ENCODE measurements at regions not wholly inside any gene's neighbourhood (a gene's known extent, or its start where the extent isn't known, plus 50 kb on each side); places are given as distances from the start of the nearest gene placed in this dataset.

DNA sequence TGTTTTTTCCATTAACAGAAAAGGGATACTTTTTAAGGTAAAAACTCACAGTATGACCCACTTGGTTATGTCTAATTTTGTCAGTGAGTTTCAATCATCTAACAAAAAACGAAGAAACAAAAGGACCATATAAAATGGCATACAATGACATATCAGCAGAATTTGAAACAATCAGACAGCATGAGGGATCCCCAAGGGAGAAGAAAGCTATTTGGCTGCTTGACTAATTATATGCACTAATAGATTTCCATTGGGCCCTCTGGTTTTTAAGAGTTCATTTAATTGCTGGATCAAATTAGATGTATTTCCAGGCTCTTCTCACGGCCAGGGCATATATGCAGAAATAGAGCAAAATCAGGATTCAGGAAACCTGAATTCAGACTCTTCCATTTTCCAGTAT lies 376.4 kb upstream of the GBE1 start:
- H3K9me2 ChIP-seq (replicated peaks; ENCODE audit: control insufficient read depth, low read length), result no peaks in the 10 kb centered on the region

GRCh38 chr3:82137050-82137449 lies 375.6 kb upstream of the GBE1 start:
- Histone ChIP-seq H3K27ac (ENCODE audit: low read depth, low read length) (no peak overlapping the region), H3K27me3 (ENCODE audit: control insufficient read depth, low read length) (no peaks in the 10 kb centered on the region), H3K36me3 (ENCODE audit: control insufficient read depth, low read length) (no peaks in the 10 kb centered on the region), H3F3A (ENCODE audit: control insufficient read depth, insufficient read depth) (no peaks in the 10 kb centered on the region), H3K9me2 (replicated peaks; ENCODE audit: control insufficient read depth, low read length) (no peaks in the 10 kb centered on the region), H3K4me3 (ENCODE audit: low read length) (no peak overlapping the region), H3K9me3 (ENCODE audit: control insufficient read depth, insufficient read depth, low read length) (peaks cover 4% of the 10 kb centered on the region; the same call in 1 of the 2 replicates), H3K4me2 (ENCODE audit: low read length) (no peak overlapping the region), H4K20me1 (ENCODE audit: control insufficient read depth, insufficient read depth, low read depth, low read length) (no peaks in the 10 kb centered on the region), H3K79me2 (ENCODE audit: control insufficient read depth, low read length) (no peaks in the 10 kb centered on the region), H3K4me1 (ENCODE audit: control insufficient read depth, low read length) (no peaks in the 10 kb centered on the region)
- TF ChIP-seq, protein P1, sequence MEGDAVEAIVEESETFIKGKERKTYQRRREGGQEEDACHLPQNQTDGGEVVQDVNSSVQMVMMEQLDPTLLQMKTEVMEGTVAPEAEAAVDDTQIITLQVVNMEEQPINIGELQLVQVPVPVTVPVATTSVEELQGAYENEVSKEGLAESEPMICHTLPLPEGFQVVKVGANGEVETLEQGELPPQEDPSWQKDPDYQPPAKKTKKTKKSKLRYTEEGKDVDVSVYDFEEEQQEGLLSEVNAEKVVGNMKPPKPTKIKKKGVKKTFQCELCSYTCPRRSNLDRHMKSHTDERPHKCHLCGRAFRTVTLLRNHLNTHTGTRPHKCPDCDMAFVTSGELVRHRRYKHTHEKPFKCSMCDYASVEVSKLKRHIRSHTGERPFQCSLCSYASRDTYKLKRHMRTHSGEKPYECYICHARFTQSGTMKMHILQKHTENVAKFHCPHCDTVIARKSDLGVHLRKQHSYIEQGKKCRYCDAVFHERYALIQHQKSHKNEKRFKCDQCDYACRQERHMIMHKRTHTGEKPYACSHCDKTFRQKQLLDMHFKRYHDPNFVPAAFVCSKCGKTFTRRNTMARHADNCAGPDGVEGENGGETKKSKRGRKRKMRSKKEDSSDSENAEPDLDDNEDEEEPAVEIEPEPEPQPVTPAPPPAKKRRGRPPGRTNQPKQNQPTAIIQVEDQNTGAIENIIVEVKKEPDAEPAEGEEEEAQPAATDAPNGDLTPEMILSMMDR (IDR thresholded peaks at IDR 0.05; ENCODE audit: low read depth, low read length, poor library complexity, severe bottlenecking), result no peak
- TF ChIP-seq EZH2phosphoT487 (IDR thresholded peaks at IDR 0.05; ENCODE audit: borderline replicate concordance, low read length), result no peak

More for the DNA sequence above, 376.4 kb upstream of the GBE1 start:
- H4K20me1 ChIP-seq (ENCODE audit: control insufficient read depth, insufficient read depth, low read depth, low read length), result no peaks in the 10 kb centered on the region
- no peak overlapping the region for H3K27ac ChIP-seq (ENCODE audit: low read depth, low read length)
- no peak overlapping the region for H3K4me2 ChIP-seq (ENCODE audit: low read length)
- no peak for TF ChIP-seq EZH2phosphoT487 (IDR thresholded peaks at IDR 0.05; ENCODE audit: borderline replicate concordance, low read length)
- TF ChIP-seq, protein P1 (IDR thresholded peaks at IDR 0.05; ENCODE audit: low read depth, low read length, poor library complexity, severe bottlenecking), result no peak
- no peak overlapping the region for H3K4me3 ChIP-seq (ENCODE audit: low read length)
- H3F3A ChIP-seq (ENCODE audit: control insufficient read depth, insufficient read depth), result no peaks in the 10 kb centered on the region
- H3K27me3 ChIP-seq (ENCODE audit: control insufficient read depth, low read length), result no peaks in the 10 kb centered on the region
- peaks cover 4% of the 10 kb centered on the region; the same call in 1 of the 2 replicates for H3K9me3 ChIP-seq (ENCODE audit: control insufficient read depth, insufficient read depth, low read length)
- H3K36me3 ChIP-seq (ENCODE audit: control insufficient read depth, low read length), result no peaks in the 10 kb centered on the region
- no peaks in the 10 kb centered on the region for H3K79me2 ChIP-seq (ENCODE audit: control insufficient read depth, low read length)
- no peaks in the 10 kb centered on the region for H3K4me1 ChIP-seq (ENCODE audit: control insufficient read depth, low read length)

DNA sequence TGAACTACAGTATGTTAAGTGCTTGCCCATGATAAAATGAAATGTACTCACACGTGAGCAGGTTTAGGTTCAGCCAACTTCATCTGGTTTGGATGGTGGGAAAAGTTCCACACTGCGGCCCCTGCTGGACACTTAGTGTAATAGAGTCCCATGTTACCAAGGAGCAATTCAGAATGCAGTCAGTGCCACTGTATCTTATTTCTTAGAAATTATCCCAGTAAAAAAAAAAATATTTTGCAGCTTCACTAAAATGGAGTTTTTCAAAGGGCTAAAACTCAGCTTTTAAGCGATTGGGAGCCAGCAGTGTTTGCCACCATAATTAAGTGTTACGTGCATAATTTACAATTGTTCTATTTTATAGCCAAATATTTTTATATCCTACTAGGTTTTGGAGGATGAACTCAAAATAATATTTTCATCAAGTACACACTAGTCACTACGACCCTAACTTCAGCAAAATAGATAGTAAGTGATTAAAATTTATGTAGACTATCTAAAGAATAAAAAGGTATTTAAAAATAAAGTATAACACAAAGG lies 371.7 kb upstream of the GBE1 start:
- Histone ChIP-seq H3K27me3 (ENCODE audit: control insufficient read depth, low read length) (no peaks in the 10 kb centered on the region), H3K4me3 (ENCODE audit: low read length) (no peak overlapping the region), H3K9me3 (ENCODE audit: control insufficient read depth, insufficient read depth, low read length) (no peaks in the 10 kb centered on the region), H3K9me2 (replicated peaks; ENCODE audit: control insufficient read depth, low read length) (no peaks in the 10 kb centered on the region), H3K36me3 (ENCODE audit: control insufficient read depth, low read length) (no peaks in the 10 kb centered on the region), H3K79me2 (ENCODE audit: control insufficient read depth, low read length) (no peaks in the 10 kb centered on the region), H3K27ac (ENCODE audit: low read depth, low read length) (no peak overlapping the region), H4K20me1 (ENCODE audit: control insufficient read depth, insufficient read depth, low read depth, low read length) (no peaks in the 10 kb centered on the region), H3K4me2 (ENCODE audit: low read length) (no peak overlapping the region), H3F3A (ENCODE audit: control insufficient read depth, insufficient read depth) (no peaks in the 10 kb centered on the region), H3K4me1 (ENCODE audit: control insufficient read depth, low read length) (peaks cover 11% of the 10 kb centered on the region)
- TF ChIP-seq, protein P1 (IDR thresholded peaks at IDR 0.05; ENCODE audit: low read depth, low read length, poor library complexity, severe bottlenecking), result peak; percentile 73
- TF ChIP-seq EZH2phosphoT487 (IDR thresholded peaks at IDR 0.05; ENCODE audit: borderline replicate concordance, low read length), result no peak
